ENCODE measurements at regions not wholly inside any gene's neighbourhood (a gene's known extent, or its start where the extent isn't known, plus 50 kb on each side); places are given as distances from the start of the nearest gene placed in this dataset.

DNA sequence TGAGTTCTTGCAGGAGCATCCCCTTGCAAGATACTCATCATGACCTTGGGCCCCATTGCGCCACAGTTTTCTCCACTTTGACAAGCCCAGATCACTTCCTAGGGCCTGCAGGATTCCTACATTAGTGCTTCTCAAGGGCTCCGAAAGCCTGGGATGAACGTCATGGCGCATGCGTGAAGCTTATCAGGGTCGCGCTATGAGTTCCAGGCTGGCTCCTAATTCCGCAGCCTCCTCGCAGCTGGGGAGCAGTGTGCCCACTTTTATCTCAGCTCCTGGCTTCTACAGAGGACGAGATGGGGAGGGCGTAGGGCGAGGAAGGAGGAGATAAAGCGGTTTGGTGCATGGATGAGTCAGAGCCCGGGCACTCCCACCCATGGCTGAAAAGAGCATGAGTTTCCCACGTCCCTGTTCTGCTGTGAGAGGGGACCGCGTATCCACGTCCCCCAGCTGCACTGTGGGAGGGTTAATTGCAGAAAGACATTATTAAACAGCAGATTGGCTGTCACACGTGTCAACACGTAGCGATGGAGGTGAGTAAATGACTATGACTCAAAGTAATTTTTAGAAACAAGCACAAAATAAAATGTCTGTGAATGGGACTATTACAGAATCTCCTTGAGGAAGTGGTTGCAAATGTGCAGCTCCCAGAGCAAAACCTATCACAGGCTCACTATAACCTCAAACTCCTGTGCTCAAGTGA is 72.9 kb upstream of the DSP start:
- DNase-seq, result no peak

DNA sequence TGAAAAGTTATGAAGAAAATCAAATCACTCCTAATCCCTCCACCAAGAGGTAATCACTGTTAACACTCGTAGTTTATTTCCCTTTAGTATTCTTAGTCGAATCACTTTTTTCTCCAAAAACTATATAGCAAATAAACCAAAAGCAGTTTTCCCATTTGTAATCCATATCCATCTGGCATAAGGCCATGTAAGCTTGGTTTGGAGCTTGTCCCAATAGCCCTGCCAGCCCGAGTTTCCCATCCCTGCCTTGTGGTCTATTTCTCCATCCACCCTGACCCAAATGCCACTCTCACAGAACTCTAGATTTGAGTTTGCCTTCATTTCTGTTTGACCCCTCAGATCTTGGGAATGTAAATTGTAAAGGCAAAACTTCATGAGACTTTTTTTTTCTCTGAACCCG is 71.8 kb upstream of the DSP start:
- DNase-seq, result no peak

DNA sequence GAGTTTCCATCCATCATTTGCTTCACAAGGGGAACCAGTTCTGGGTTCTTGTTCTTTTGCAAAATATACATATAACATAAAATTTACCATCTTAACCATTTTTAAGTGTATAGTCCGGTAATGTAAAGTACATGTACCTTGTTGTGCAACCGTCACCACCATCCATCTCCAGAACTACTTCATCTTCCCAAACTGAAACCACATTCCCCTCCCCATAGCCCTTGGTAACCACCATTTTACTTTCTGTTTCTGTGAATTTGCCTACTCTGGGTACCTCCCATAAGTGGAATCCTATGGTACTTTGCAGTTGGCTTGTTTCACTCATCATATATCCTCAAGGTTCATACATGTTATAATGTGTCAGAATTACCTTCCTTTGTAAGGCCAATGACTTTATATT is 70.3 kb upstream of the DSP start:
- no peak for DNase-seq

DNA sequence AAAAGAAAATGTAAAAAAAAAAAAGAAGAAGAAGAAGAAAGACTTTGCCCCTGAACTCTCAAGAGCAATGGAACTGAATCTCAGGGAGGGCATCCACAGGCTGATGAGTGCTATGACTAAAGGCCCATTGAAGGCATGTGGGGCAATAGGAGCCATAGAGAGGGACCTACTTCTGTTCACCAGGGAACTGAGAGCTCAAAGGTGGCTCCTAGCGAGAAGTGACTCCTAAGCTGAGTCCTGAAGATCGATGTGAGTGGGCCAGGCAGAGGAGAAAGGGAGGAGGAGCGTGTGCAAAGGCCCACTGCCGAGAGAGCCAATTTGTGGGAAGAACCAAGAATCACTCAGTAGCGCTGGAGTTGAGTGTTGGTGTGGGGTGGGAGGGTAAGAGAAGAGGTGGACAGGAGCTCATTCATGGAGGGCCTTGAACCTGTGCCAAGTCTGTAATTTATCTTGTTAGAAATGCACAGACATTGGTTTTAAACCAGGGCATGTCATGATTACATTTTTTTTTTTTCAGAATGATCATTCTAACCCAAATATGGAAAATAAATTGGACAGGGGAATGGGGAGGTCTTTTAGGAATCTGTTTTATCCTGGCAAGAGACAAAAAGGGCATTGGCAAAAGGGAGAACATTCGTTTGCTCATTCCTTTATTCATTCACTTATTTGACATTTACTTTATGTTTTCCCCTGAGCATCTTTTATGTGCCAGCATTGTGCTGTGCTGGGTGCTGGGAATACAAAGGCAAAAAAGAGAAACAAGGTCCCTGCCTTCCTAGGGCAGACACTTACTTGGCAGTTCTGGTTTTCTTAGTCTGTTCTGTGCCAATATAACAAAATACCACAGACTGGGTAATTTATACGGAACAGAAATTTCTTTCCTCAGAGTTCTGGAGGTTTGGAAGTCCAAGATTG is 67.4 kb upstream of the DSP start:
- DNase-seq, result no peak

DNA sequence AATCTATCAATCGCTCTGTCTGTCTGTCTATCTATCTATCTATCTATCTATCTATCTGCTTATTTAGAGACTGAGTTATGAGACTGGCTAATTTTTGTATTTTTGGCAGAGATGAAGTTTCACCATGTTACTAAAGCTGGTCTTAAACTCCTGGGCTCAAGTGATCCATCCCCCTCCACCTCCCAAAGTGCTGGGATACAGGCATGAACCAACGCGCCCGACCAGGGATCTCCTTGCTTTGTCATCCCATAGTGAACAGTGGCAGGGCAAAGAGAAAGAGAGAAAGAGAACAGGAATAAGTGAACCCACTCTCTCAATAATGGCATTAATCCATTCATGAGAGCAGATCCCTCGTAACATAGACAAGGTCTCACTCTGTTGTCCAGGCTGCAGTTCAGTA is 66.4 kb upstream of the DSP start:
- DNase-seq, result no peak

DNA sequence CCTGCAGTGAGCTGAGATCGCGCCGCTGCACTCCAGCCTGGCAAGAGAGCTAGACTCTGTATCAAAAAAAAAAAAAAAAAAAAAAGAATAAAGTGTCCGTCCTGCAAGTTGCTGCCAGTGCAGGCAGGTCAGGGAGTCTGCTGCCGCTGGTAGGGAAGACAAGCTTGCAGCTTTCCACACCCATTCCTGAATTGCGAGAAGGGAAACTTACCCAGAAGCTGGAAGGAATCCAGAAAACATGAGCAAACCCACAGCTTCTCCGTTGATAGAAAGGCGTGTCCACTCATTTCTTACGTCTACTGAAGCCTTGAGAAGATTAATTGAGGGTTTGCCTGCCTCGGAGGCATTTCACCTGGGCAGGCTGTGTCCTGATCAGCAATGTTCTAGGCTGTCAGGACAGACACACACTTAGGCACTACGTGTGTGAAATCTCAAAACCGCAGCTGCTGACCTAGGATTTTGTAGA is 61.6 kb upstream of the DSP start:
- DNase-seq, result no peak

DNA sequence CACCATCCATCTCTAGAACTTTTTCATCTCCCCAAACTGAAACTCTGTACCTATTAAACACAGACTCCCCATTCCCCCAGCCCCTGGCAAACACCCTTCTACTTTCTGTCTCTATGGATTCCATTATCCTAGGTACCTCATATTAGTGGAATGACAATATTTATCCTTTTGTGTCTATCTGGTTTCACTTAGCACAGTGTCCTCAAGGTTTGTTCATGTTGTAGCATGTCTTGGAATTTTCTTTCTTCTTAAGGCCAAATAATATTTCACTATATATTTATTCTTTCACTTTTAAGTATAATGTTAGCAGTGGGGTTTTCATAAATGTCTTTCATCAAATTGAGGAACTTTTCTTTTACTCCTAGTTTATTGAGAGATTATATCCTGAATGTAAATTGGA is 56.8 kb upstream of the DSP start:
- DNase-seq, result no peak

DNA sequence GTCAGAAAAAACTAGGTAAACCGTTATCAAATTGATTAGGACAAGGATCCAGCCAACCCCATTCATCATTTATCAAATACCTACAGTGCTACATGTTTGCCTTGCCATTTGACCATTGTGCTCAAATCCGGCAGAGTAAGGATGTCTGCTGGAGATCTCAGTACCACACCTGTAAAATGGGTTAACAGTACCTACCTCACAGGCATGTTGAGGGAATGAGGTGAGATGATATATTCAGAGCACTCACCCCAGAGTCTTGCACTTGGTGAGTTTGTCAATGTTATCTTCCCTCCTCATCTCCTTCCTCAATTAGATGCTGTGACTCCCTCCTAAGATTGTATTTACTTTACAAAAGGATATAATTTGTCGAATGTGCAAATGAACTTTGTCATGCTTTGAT is 54.5 kb upstream of the DSP start:
- no peak for DNase-seq

DNA sequence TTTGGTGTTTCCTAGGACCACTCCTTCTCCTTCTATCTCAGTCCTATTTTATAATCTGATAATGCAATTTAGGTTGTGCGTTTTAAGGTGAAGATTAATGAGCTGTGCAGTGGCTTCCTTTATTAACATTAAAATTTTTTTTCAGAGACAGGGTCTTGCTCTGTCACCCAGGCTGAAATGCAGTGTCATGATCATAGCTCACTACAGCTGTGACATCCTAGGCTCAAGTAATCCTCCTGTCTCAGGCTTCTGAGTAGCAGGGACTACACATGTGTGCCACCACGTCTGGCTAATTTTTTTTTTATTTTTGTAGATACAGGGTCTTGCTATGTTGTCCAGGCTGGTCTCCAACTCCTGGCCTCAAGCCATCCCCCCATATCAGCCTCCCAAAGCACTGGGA is 53.0 kb upstream of the DSP start:
- DNase-seq, result no peak

DNA sequence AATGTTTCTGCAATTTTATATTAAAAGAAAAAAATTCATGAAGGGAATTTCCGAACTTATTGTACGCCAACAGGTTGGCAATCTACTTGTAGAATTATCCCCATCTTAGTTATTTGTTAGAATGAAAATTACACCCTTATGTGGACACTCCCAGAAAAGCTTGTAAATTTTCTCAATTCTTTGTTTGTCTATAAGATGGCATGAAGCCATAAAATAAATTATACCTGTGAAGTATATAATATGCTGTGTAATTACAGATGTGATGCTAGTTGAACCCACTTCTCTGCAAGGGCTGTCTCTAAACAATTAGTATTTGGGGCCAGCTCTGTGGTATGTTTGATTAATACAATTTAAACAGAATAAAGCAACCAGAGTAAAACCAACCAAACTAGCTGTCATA is 52.1 kb upstream of the DSP start:
- DNase-seq, result peak; percentile 80

Data from NCI-H2081 treated with DMSO at 0.1 percent for 48 hours (cell line).